HG03039 (cell line): ENCODE measurements at regions not wholly inside any gene's neighbourhood (a gene's known extent, or its start where the extent isn't known, plus 50 kb on each side); places are given as distances from the start of the nearest gene placed in this dataset.
"Not testable (repeated sequence)": the region's sequence is repeated elsewhere in the genome, so short reads cannot be mapped to it uniquely, and the experiment has no call there.

Experiments
- ATAC-seq: cut with Tn5 transposase; IDR thresholded peaks from one replicate; pipeline ENCODE4 v1.9.1; 2021; ENCODE audit warnings: mild to moderate bottlenecking, moderate library complexity; ENCODE audit not compliant: unreplicated experiment

DNA sequence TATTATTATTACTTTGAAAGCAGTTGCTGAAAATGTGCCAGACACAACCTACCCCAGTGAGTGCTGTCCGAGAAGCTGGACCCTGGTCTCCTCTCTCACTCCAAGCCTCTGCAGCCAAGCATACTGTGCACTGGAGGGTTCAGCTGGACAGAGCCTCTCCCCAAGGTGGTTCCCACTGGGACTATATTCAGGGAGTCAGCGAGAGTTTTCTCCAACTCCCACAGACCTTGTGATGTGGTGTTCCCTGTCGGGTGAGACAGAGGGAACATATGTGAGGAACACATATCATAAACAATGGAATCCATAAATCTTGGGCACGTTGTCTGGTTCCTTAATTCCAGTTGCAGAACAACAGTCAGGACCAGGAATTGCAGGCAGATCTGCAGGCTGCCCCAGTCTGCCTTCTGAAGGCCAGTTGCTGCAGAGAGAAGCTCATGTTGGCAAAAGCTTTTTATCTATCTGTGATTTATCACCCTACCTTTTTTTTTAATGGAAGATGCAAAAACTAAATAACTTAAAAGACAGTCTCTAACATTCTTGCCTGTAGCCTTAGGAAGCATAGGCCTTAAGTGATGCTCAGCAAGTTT is 619.8 kb upstream of the TBX3 start:
- no peak for ATAC-seq

DNA sequence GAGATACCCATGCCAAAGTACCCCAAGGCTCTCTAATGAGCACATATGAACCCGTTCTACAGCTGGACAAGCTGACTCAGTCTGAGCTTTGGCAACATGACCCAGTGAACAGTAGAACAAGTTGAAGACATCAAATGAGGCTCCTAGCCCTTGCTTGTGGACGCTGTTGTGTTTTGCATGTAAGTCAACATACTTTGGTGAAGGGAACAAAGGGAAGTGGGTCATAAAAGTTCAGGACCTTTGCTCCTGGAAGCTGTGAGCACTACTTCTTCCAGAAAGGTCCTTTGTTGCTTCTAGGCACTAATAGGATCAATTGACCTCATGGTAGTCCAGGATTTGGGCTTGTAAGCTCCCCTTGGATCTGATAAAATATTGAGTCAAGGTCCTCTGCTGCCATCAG is 613.5 kb upstream of the TBX3 start:
- no peak for ATAC-seq

DNA sequence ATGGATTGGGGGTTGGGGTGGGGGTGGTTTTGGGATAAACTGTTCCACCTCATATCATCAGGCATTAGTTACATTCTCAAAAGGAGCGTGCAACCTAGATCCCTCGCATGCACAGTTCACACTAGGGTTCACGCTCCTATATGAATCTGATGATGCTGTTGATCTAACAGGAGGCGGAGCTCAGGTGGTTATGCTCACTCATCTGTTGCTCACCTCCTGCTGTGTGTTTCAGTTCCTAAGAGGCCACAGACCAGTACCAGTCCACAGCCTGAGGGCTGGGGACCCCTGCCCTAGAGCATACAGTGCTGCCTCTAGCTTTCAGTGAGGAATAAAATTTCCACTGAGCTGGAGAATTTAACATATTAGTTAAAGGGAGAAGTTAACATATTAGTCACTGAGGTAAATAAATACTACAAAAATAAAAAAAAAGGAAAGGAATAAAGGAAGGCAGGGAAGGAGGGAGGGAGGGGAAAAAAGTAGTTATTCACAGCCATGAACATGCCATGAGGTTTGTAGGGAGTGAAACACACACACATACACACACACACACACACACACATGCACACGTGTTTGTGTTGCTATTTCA is 612.7 kb upstream of the TBX3 start:
- ATAC-seq = no peak

DNA sequence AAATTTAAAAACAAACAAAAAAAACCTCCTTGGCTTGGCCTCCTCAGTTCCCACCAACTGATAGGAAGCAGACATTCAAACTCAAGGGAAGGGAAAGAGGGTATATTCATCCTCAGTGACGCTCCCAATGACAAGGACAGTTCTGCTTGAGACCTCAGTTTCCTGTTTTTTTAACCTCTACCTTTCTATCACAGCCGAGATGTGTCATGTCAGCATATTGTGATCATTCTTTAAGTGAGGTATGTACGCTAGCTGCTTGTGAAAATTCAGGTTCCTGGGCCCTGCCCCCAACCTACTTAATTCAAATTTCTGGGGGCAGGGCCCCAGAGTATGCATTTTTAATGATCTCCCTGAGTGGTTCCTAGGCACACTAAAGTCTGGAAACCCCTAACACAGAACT is 611.9 kb upstream of the TBX3 start:
- ATAC-seq = no peak

DNA sequence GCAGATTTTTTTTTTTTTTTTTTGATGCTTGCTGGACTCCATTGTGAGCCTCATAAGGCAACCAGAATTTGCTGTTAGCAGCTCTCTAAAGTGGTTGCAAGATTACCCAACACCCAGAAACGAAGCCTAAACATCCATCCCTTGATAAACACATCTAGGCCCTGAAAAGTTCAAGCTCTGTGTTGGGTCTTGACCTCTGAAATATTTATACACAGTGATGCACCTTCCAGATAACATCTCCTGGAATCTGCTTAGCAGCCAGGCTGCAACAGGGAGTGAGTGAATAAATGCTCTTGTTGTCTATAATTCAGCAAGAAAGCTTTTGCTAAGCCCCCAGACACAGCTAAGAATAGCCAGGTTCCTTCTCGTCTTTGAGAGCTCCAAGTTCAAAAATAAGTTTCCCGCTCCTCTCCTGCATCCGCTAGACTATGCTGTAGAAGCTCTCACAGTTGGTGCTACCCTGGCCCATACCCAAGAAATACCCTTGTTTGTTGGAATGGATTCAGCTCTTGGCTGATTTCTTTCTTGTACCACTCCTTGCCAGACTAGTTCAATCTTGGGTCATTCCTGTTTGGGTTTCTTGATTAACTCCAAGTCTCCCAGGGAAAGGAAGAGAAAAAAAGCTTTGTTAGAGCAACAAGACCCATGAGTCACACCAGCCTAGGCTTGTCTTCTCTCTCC is 610.6 kb upstream of the TBX3 start:
- no peak for ATAC-seq

DNA sequence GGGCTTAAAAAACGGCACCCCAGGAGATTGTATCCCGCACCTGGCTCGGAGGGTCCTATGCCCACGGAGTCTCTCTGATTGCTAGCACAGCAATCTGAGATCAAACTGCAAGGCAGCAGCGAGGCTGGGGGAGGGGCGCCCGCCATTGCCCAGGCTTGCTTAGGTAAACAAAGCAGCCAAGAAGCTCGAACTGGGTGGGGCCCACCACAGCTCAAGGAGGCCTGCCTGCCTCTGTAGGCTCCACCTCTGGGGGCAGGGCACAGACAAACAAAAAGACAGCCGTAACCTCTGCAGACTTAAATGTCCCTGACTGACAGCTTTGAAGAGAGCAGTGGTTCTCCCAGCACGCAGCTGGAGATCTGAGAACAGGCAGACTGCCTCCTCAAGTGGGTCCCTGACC is 601.5 kb upstream of the TBX3 start:
- ATAC-seq = not testable (repeated sequence)

DNA sequence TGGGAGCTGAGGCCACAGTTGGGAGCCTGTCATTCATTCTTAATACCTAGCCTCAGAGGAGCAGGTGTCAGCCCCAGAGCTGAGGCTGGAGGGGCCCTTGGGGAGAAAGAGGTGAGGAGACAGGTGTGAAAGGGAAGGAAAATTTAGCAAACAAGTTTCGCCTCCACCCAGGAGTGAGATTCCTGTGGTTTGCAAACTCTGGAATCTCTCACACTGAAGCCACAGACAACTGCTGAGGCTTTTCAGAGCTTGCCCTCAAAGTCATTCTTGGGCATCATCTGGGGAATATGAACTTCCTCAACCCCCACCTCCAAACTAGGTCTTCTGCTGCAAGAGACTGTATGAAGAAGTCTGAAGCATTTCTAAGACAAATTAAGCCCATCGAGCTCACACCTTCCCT is 589.5 kb upstream of the TBX3 start:
- no peak for ATAC-seq

DNA sequence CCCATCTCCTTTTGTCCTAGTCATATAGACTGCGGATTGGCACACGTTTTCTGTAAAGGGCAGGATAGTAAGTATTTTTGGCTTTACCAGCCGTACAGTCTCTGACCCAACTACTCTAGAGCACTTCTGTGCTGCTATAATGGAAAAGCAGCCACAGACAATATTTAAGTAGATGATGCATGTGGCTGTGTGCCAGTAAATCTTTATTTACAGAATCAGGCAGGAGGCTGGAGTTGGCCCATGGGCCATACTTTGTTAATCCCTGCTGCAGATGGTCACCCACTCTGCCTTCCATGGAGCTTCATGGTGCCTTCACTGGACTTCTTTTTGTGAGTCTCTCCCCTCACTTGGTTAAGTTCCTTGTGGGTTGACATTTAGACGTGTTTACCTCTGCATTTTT is 584.5 kb upstream of the TBX3 start:
- ATAC-seq = no peak

DNA sequence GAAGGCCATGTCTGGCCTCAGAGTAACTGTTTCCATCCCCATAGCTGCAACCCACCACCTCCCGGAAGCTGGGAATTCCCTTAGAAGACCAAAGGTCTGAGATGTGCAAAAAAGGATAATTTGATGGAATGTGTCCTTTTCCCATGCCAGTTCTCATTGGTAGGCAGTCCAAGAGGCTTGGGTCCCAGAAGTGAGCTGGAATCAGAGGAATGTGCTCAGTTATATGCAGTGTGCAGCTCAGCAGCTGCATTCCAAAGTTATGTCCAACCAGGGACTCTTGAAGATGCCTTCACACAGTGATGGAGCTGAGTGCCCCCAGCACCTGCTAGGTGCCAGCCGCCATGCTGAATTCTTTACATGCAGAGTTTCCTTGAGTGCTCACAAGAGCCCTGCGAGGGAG is 583.9 kb upstream of the TBX3 start:
- no peak for ATAC-seq

DNA sequence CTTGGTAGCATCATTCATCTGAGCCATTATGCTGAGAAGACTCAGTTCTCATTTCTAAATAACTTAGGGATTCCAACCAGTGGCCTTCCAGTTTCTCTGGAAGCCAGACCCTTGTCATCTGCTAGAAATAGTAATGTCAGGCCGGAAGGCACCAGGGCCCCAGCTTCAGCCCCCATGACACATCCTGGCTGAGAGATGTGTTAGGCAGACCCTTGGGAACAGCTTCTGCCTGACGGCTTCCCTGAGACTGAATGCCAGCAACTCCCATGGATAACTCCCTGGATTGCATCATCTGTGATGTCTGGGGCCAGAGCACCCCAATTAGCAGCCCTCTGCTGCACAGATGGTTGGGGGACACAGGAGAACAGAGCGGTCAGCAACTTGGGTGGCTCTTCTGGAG is 583.5 kb upstream of the TBX3 start:
- no peak for ATAC-seq

DNA sequence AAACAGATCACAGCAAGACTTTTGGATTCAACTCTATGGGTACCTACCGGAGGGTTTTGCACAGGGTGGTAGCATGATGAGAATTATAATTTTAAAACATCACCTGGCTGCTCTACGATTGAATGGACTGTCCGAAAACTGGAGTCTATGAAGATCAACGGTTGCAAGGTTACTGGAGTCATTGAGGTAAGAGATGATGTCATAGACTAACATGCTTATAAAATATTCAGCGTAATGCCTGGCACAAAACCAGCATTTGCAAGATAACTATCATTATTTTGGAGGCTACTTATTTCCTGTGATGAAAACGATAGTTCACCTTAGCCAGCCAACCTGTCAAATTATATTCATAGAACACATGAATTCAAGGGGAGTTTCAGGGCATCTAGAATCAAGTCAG is 580.6 kb upstream of the TBX3 start:
- no peak for ATAC-seq

DNA sequence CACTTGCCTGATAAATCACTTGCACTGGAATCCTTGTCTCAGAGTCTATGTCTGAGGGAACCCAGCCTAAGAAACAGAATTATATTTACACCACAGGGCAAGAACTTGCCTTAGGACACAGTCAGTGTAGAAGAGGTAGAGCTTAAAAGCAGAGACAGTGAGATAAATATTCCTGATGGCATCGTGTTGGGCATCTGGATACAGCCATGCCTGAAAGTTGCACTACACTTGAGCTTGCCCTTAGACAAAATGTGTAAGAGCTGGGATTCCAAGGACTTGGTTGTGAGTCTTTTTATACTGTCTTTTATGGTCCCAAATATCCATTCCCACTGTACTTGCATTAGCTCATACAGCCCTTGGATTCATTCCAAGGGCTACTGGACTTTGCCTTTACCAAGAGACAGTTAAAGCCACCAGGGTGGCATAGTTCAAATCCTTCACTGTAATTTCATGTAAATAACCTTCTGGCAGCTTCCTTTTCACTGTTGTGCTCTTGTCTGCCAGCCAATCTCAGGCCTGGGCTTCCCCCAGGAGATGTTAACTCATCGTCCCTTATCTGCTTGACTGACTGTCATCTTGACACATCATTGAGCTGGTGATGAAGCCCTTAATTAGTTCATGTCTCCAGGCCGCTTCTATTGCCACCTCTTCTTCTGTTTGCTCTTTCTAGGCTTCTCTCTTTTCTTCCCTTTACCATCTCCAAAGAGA is 577.9 kb upstream of the TBX3 start:
- ATAC-seq = no peak

DNA sequence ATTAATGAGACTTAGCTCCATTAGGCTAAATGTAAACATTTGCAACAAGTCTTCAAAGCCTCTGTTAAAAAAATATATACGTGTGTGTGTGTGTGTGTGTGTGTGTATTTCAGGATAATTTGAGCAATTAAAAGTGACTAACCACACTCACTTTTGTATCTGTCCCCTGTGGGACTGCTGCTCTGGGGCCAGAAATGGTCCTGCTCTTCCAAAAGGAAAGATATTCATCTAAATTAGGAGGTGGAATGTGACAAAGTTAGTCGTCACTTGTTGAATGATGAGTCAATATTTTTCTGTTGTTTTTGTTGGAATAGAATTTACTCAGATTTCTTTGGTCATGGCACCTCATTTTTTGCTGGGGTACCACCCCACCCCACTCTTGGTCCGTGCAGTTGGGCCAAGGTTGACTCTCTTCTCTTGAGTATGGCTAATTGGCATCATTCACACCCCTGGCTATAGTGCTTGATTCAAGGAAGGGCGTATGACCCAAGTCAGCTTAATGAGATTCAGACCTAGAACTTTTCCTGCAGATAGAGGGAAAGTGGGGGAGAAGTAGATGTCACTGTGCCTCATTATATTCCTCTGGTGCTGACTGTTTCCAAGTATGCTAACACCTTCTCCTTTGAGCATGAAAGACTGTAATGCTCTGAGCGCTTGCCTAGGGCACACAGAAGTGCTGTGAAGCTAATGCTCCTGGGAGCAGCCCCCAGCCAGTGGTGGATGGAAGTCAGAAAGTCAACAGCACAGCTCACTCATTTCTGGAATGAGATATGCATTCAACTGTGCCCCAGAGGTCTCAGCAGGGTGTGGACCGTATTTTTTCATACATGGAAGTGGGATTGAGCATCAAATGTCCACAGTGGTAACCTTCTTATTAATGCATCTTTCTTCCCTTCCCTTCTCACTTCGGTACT is 577.0 kb upstream of the TBX3 start:
- no peak for ATAC-seq

DNA sequence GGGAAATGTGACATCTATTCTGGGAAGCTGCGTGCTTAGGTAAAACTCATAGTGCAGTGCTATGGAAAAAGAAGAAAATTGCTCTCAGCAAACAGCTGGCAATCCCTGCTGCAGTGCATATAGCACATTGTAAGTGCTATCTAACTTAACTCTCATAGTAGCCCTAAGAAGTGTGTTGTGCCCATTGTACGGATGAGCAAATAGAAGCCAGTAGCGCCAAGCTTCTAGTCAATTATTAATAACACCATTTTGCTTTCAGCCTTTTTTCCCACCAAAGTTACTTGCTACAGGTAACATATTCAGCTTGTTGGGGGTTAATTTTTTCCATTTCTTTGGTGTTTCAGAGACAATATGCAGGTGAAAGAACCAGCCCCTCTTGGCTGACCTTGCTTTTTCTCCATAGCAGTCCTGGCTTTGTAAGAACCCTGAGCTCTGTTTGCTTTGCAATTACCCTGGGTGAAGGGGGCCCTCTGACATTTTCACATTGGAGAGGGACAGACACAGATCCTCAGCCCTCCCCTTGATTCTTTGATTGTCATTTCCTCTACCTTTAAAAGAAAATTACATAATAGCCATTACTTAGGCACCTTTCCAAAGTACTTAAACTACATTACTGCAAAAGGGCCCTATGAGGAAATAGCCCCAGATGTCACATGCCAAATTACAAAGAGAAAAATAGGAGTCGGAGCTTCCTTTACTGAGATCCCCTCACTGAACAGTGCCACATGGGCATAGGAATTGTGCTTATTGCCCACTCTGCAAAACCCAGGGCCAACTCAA is 576.2 kb upstream of the TBX3 start:
- no peak for ATAC-seq

DNA sequence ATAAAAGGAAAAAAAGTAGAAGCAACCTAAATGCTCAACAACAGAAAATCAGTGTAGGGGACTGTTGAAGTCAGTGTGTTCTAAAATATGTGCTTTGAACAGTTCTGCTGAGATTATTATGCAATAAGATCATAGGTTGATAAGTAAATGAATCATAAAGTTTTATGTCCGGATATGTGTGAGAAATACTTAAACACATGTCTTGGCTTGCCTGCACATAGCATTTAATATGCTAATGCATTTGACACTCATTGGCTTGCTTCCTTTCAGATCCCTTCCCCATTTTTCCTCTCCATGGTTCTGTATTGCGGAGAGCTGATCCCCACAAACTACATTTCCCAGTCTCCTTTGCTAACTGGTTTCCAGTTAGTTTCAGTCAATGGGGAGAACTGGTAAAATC is 573.8 kb upstream of the TBX3 start:
- no peak for ATAC-seq

DNA sequence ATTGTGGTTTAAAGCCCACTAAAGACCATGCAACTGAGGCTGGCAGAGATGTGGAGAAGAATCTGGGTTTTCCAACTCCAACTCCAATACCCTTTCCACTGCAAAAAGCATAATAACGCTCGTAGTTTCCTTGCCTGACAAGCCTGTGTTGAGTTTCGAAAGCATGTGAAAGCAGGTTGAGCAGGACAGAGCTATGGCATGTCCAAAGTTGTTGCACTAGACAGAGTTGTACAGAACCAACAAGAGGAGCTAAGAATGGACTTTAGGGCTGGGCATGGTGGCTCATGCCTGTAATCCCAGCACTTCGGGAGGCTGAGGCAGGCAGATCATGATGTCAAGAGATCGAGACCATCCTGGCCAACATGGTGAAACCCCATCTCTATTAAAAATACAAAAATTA is 572.0 kb upstream of the TBX3 start:
- ATAC-seq = no peak

DNA sequence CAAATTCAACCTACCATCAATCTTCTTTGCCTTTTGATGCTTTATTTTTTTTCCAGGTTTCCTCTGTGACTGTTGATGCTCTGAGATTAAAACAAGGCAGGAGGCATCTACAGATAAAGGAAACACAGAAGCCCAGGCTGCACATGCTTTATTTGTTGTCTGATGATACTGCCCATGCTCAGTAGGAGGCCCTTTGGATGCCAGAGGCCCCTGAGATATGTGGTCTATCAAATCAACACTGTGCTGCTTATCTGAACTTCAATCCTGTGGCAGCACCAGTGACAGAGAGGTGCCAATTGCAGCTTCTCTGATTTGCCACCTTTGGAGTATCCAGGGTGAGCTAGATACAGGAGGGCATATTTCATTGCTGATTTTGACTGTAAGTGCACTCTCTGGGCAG is 571.3 kb upstream of the TBX3 start:
- no peak for ATAC-seq

DNA sequence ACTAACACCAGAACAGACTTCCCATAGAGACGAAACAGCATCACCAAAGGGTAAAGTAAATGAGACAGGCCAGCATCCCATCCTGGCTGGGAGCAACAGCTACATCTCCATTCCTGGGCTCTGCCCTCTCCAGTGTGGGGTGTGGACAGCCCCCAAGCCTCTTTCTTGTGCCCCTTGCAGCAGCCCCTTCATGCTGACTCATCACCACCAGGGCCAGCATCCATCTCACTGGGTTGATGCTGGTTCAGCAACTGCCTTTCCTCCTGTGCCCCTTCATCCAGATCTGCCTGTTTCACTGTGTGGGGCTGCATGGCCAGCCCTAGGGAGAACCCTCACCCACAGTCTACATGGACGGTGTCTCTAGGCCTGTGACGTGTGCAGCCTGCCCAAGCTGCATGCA is 569.1 kb upstream of the TBX3 start:
- no peak for ATAC-seq

DNA sequence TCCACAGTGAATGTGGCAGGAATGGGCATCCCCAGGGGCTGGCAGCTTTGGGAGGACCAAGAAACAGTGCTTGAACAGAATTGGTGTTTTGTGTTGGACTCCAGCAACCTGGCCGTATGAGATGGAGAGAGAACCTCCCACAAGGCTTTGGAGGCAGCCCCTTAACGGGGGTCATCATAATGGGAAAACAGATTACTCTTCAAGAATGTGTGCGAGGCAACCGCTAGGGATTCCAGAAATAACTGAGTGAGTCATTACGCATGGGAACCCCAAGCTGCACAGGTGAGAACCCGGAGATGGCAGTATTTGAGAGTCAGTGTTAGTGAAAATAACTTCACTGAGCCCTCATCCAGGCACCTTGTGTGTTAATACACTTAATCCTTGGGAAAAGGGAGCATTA is 567.8 kb upstream of the TBX3 start:
- no peak for ATAC-seq

DNA sequence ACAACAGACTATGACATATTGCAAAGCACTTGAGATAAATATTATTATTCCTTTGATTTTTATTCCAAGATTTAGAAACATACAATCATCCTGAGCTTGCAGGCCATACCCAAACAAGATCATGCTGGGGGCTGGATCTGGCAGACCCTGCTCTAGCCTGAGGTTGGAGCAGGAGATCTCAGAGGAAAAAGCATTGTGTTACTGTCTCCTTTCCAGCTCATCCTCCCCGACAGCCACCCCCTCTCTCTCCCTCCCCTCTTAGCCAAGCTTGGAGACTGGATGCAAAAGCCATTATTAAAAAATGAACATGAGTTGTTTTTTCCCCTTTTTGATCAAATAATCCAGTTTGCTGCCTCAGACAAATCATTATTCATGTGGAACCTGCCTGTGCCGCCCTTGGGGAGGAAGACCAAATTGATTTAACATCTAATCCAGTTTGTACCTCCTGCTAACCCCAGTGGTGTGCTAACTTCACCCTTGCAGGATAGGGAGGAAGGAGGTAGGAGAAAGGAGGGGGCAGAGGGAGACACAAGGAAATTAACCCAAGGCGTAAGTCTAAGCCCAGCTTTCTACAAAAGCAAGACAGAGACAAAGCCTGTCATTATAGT is 565.8 kb upstream of the TBX3 start:
- ATAC-seq = no peak
